ENCODE measurements at regions not wholly inside any gene's neighbourhood (a gene's known extent, or its start where the extent isn't known, plus 50 kb on each side); places are given as distances from the start of the nearest gene placed in this dataset.

- CTCF ChIA-PET = no interaction called here
- intact Hi-C loops (cut with micrococcal nuclease; ENCODE audit: unreplicated experiment) = no loop called here
- in situ Hi-C loops (cut with HindIII; ENCODE audit: low pct_unique_long_range_greater_than_20kb, low sequenced_read_pairs) = no loop called here
- ATAC-seq (no peak), DNase-seq (ENCODE audit: low read depth, low spot score) (no peak)
- Histone ChIP-seq H3K4me1 (ENCODE audit: control insufficient read depth, insufficient read depth, low read length) (no peaks in the 10 kb centered on the region), H3K27ac (ENCODE audit: low read length) (no peak overlapping the region), H3K36me3 (ENCODE audit: control insufficient read depth, insufficient read depth, low read length) (no peaks in the 10 kb centered on the region), H3K9me3 (ENCODE audit: control insufficient read depth, insufficient read depth, low read depth, low read length) (peaks cover 18% of the 10 kb centered on the region; the same call in 1 of the 2 replicates), H3K27me3 (ENCODE audit: control insufficient read depth, insufficient read depth, low read length) (no peaks in the 10 kb centered on the region), H3K4me3 (ENCODE audit: low read depth in 2 of 2, low read length in 2 of 2) (no peak overlapping the region)
- POLR2A ChIA-PET = no interaction called here
- BruUV-seq (replicated peaks) = no TSS peak
- no peak for TF ChIP-seq POLR2AphosphoS5 (IDR thresholded peaks at IDR 0.05; ENCODE audit: low read depth, low read length)
Measured at GRCh38 chr17:71431146-71431545, 689.7 kb upstream of the SOX9 start.

GRCh38 chr17:71432378-71433315 is 688.2 kb upstream of the SOX9 start:
- Histone ChIP-seq H3K9me3 (ENCODE audit: control insufficient read depth, insufficient read depth, low read depth, low read length) (peaks cover 18% of the 10 kb centered on the region; the same call in 1 of the 2 replicates), H3K36me3 (ENCODE audit: control insufficient read depth, insufficient read depth, low read length) (no peaks in the 10 kb centered on the region), H3K27ac (ENCODE audit: low read length) (no peak overlapping the region), H3K27me3 (ENCODE audit: control insufficient read depth, insufficient read depth, low read length) (no peaks in the 10 kb centered on the region), H3K4me1 (ENCODE audit: control insufficient read depth, insufficient read depth, low read length) (no peaks in the 10 kb centered on the region), H3K4me3 (ENCODE audit: low read depth in 2 of 2, low read length in 2 of 2) (no peak overlapping the region)
- ATAC-seq (no peak), DNase-seq (ENCODE audit: low read depth, low spot score) (no peak)
- ChIA-PET CTCF (no interaction called here), POLR2A (no interaction called here)
- intact Hi-C loops (cut with micrococcal nuclease; ENCODE audit: unreplicated experiment) (no loop called here), in situ Hi-C loops (cut with HindIII; ENCODE audit: low pct_unique_long_range_greater_than_20kb, low sequenced_read_pairs) (no loop called here)
- BruUV-seq (replicated peaks) = no TSS peak
- TF ChIP-seq, protein P1, sequence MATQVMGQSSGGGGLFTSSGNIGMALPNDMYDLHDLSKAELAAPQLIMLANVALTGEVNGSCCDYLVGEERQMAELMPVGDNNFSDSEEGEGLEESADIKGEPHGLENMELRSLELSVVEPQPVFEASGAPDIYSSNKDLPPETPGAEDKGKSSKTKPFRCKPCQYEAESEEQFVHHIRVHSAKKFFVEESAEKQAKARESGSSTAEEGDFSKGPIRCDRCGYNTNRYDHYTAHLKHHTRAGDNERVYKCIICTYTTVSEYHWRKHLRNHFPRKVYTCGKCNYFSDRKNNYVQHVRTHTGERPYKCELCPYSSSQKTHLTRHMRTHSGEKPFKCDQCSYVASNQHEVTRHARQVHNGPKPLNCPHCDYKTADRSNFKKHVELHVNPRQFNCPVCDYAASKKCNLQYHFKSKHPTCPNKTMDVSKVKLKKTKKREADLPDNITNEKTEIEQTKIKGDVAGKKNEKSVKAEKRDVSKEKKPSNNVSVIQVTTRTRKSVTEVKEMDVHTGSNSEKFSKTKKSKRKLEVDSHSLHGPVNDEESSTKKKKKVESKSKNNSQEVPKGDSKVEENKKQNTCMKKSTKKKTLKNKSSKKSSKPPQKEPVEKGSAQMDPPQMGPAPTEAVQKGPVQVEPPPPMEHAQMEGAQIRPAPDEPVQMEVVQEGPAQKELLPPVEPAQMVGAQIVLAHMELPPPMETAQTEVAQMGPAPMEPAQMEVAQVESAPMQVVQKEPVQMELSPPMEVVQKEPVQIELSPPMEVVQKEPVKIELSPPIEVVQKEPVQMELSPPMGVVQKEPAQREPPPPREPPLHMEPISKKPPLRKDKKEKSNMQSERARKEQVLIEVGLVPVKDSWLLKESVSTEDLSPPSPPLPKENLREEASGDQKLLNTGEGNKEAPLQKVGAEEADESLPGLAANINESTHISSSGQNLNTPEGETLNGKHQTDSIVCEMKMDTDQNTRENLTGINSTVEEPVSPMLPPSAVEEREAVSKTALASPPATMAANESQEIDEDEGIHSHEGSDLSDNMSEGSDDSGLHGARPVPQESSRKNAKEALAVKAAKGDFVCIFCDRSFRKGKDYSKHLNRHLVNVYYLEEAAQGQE (IDR thresholded peaks at IDR 0.05; ENCODE audit: insufficient read depth in 1 of 2, low read depth in 2 of 2, low read length in 1 of 2) = no peak
- TF ChIP-seq TCF7L2 (IDR thresholded peaks at IDR 0.05; ENCODE audit: low read depth, low read length) = no peak
- no peak for TF ChIP-seq SIN3A (IDR thresholded peaks at IDR 0.05; ENCODE audit: borderline replicate concordance, insufficient read depth, low read depth, low read length)
- no peak for TF ChIP-seq POLR2AphosphoS5 (IDR thresholded peaks at IDR 0.05; ENCODE audit: low read depth, low read length)

GRCh38 chr17:71434716-71435115 is 686.1 kb upstream of the SOX9 start:
- ChIA-PET POLR2A (no interaction called here), CTCF (no interaction called here)
- DNase-seq (ENCODE audit: low read depth, low spot score) = no peak
- ATAC-seq = no peak
- in situ Hi-C loops (cut with HindIII; ENCODE audit: low pct_unique_long_range_greater_than_20kb, low sequenced_read_pairs) = no loop called here
- Histone ChIP-seq H3K36me3 (ENCODE audit: control insufficient read depth, insufficient read depth, low read length) (no peaks in the 10 kb centered on the region), H3K4me1 (ENCODE audit: control insufficient read depth, insufficient read depth, low read length) (peaks cover 7% of the 10 kb centered on the region), H3K4me3 (ENCODE audit: low read depth in 2 of 2, low read length in 2 of 2) (no peak overlapping the region), H3K27me3 (ENCODE audit: control insufficient read depth, insufficient read depth, low read length) (no peaks in the 10 kb centered on the region), H3K9me3 (ENCODE audit: control insufficient read depth, insufficient read depth, low read depth, low read length) (no peaks in the 10 kb centered on the region), H3K27ac (ENCODE audit: low read length) (no peak overlapping the region)
- BruUV-seq (replicated peaks) = no TSS peak
- intact Hi-C loops (cut with micrococcal nuclease; ENCODE audit: unreplicated experiment) = no loop called here
- TF ChIP-seq POLR2AphosphoS5 (IDR thresholded peaks at IDR 0.05; ENCODE audit: low read depth, low read length) (no peak), TCF7L2 (IDR thresholded peaks at IDR 0.05; ENCODE audit: low read depth, low read length) (no peak), SIN3A (IDR thresholded peaks at IDR 0.05; ENCODE audit: borderline replicate concordance, insufficient read depth, low read depth, low read length) (no peak), CTCF (IDR thresholded peaks at IDR 0.05) (no peak)
- TF ChIP-seq, protein P1 (IDR thresholded peaks at IDR 0.05; ENCODE audit: insufficient read depth in 1 of 2, low read depth in 2 of 2, low read length in 1 of 2) = no peak

All from Panc1 (cell line).